NT2/D1 (cell line): ENCODE measurements at regions not wholly inside any gene's neighbourhood (a gene's known extent, or its start where the extent isn't known, plus 50 kb on each side); places are given as distances from the start of the nearest gene placed in this dataset.

Experiments
- YY1 ChIP-seq: IDR thresholded peaks from 2 replicates; pipeline ENCODE4 v1.6.1; 2011; ENCODE audit not compliant: insufficient read length, insufficient read depth
- ZNF274 ChIP-seq: IDR thresholded peaks from 2 replicates; pipeline ENCODE4 v1.6.1; 2011; ENCODE audit warnings: mild to moderate bottlenecking, low read depth, low read length

- TF ChIP-seq YY1 (no peak), ZNF274 (no peak)
These were observed 413.3 kb downstream of the CNTN6 start for GRCh38 chr3:1506090-1506489.
